ENCODE measurements at regions not wholly inside any gene's neighbourhood (a gene's known extent, or its start where the extent isn't known, plus 50 kb on each side); places are given as distances from the start of the nearest gene placed in this dataset.
A peak's percentile ranks its signal among the peaks of the same experiment; 100 is the strongest.

DNA sequence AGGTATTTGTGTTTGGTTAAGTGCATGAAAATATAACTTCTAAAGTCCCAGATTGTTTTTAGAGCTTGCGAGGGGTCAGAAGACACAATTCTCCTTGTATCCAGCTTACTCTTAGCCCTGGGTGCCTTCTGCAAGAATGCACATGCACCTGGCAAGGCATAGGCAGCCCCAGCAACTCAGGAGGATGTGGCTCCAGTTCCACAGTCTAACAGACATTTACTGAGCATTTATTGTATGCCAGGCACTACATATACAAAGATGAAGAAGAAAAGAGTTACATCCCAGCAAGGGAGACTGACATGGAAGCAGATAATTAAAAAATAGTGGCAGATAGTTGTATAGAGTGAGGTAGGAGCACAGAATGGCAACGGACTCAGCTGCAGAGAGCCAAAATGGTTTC lies 101.1 kb upstream of the FRY start:
- DNase-seq = no peak

DNA sequence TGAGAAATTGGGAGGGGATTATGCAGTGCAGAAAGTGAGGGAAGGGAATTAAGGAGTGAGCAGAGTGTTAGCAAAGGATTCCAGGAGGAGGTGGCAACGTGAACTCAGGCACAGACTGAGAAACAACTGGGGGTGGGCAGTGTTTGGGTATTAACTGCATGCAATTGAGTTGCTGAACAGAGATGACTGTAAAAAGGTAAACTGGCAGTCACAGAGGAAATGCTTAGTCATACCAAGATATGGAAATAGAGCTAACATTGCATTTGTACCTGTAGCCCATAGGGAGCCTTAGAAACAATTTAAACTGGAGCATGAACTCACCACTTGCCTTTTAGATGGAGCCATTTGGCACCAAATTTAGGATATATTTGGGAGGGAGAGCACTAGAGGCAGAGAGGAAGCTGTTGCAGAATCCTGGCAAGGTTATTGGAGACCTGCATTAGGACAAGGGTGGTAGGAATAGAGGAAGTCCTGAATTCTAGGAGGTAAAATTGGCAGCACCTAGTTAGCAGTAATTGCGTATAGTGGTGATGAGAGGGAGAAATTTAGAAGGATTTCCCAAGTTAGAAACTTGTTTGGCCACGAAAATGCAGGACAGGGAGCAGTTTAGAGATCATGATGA lies 100.6 kb upstream of the FRY start:
- DNase-seq = no peak

- no peak for DNase-seq
Measured at GRCh38 chr13:31937436-31937835, 94.1 kb upstream of the FRY start.

DNA sequence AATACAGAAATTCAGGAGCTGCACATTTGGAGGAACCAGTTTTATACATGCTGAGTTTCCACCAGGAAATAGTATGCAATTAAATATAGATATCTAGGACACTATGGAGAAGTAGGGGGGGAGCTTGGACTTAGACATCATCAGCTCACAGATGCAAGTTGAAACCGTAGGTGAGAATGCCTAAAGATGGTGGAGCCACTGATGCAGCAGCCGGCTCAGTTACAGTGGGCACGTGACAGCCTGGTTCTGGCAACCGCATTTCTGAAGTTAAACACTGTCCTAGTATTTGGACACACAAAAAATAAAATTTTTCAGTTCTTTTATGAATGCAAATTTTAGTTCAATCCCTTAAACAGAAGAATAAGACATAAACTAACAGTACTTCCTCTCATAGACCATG lies 91.5 kb upstream of the FRY start:
- no peak for DNase-seq

DNA sequence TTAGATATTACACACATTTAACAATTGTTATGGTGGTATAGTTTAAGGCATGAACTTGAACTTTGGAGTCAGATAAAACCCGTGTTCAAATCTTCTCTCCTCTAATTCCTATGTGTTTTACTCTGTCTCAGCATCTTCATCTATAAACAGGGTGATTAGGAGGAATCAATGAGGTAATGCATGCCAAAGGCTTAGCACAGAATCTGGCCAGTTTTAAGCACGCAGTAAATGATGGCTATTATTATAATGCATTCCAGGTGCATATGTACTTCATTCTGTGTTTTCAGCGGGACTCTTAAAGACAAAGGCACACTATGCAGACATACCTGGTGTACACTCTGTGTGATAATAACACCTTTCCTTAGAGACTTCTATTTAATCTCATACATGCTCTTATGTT lies 88.0 kb upstream of the FRY start:
- no peak for DNase-seq

GRCh38 chr13:31944262-31945160 lies 87.1 kb upstream of the FRY start:
- DNase-seq = no peak

DNA sequence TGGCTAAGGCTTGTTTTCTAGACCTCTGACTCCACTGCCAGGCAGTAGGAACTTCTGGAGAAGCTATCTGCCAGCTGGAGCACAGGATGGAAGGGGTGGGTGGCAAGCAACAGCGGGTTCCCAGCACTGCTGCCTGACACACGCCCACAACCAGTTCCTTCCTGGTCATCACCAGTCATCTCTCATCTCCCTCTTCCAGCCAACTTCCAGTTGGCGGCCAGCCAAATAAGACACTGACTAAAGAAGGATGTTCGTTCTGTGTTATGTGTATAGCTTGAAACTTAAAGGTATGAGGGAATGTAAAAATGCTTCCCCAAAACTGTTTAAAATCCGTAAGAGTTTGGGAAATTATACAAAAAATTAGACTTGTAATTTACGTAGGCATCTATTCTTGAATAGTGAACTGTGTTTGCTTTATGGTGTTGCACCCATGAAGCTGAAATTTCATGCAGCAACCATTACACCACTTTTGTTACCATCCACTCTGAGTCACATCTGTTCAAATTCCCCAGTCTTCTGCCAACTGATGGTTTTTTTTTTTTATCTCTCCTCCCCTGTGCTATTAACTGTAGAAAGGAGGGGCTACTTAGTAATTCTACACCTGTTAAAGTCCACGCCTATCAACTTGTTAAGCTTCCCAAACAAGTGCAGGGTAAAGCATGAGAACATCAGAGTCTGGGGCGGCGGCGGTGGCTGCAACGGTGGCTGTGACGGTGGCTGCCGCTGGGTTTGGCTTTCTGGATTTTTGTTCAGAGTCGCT lies 86.2 kb upstream of the FRY start:
- DNase-seq = peak; percentile 52

DNA sequence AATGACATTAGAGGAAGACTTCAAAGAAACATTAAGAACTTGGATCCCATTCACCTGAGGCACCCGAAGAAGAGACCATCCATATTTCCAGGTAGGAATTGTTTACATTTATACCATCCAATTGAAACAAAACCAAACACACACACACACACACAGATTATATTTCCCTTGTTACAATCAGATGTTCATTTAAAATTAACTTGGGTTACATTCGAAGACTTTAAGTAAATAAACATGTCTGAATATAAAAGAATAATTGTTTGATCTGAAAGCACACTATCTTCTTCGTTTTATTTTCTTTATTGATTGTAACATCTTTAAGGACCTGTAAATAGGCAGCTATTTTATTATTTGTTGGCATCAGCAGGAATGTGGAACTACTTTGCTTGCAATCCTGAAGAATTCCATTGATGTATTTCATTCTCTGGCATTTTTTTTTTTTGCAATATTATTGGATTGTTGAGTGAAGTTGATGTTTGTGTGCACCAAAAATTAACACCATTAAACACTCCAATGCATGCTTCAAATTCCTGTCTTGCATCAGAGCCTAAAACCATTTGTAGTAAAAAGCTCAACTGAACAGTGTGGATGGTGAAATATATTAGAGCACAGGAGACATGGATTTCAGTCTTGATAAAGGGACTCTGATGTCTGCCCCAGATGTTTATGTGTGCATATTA lies 85.3 kb upstream of the FRY start:
- no peak for DNase-seq

DNA sequence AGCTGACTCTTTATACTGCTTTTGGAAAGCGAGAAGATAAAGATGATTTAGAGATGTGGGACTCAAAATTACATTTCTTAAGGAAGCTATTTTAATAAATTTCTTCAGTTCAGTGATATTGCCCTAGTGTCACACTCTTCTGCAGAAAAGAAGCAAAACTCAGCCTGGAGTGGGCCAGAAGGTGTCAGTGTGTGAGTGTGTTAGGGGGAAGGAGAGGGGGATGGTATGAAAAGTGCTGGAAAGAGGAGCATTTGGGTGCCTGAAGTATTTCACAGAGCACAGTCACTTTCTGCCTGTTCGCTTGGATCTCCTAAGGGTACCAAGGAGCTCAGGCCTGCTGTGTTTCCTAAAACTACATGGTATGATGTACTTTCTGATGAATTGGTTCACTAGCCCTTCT lies 84.5 kb upstream of the FRY start:
- no peak for DNase-seq

GRCh38 chr13:31947506-31947905 lies 84.1 kb upstream of the FRY start:
- no peak for DNase-seq

DNA sequence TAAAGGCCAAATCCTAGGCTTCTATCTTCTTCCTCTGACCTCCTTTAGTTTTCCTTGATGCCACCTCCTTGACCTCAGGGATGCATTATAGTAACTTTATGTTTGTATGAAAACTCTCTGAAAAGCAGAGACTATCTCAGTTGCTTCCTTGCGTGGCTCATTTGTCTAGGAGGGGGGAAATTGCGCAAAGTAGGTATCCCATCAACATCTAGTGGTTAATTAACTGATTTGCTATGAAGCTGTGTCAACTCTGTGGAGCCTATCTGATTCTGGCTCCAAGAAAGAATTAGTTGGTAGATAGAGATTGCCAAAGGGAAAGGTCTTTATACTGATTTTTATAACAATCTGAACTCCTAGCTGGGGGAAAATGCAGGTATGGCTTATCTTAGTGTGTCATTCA lies 82.1 kb upstream of the FRY start:
- DNase-seq = no peak

DNA sequence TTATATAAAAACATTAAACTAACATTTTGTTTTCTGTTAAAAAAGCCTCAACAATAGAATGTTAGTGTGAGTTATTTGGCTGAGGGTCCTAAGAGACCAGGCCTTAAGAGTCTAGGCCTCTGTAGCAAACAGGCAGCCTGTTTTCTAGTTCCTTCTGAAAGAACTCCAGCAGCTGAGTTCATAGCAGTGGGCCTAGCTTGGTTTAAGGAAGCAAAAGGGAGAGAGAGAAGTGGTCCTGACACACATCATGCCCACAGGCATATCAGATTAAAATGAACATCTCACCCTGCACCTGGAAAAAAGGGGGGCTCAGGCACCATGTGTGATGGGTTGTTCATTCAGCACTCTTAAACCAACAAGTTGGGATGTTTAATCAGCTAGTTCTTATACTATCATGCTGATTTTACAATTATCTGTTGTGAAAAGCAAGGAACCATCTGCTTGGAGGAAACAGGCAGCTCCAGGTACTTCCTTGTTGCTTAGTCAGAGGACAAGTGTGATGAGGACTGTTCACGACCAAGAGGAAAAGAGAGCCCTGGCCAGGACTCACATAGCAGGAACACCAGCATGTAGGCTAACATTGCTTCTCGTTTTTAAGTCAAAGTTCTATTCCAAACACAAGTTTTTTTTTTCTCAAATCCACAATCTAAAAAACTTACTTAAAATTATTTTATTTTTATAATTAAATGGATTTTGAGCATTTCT lies 81.3 kb upstream of the FRY start:
- no peak for DNase-seq

DNA sequence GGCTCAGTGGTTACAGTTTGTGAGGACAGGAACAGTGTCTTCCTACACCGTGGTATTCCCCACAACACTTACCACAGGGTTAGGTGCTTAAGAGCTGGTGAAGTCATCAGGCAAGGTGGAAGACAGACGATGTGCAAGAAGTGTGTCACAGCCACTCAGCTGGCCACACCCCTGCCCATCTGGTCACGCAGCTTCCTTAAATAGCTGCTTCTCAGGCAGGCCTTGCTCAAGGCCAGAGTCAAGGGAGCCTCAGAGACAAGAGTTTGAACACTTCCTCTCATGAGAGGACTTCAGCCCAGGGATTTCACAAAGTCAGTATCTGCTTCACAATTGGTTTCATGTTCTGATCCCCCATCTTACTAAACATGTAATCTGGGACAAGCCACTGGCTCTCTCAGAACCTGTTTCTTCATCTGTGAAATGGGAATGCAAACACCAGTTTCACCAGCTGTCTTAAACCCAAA lies 80.3 kb upstream of the FRY start:
- DNase-seq = no peak

GRCh38 chr13:31952641-31953380 lies 78.8 kb upstream of the FRY start:
- no peak for DNase-seq

DNA sequence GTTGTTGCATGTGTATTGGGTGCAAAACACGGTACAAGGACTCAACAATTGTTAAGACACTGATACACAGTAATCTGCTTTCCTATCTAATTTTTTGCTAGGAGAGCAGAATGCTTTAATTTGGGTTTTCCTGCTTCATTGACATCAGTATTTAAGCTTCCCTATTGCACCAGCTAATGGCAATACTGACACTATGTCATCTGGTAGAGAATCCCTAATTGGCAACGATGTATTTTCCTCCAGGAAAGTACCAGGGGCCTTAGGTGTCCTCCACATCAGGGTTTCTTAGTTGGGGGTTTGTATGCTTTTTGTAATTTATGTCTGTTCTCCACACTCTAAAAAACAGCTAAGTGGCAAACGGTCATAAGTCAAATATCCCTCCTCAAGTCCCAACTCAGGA lies 76.5 kb upstream of the FRY start:
- DNase-seq = no peak

GRCh38 chr13:31955741-31956140 lies 75.8 kb upstream of the FRY start:
- no peak for DNase-seq

DNA sequence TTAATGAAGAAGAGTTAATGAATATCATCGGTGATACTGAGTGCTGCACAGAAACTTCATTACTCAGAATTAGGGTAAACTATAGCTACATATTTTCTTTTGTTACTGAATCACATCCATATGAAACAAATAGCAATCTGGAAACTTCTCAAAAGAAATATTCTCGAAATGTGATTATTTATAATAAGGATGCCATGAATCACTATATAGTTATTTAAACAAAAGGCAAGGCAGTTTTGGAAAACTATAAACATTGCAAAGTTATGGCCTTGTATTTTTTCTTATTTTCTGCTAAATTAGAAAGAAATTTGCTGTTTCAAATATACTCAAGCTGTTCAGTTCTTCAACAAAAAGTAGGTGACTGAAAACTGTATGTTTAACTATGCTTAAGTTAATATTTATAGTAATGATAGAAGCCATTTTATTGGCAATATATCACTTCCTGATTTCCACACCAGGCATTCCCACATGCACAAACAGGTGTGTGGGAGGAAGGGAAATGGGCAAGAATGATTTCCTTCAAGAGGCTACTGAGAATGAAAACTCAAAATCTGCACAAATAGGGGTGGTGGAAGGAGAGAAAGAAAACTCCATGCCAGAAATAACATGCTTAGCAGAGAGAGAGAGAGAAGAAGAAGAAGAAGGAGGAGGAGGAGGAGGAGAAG lies 74.5 kb upstream of the FRY start:
- no peak for DNase-seq

DNA sequence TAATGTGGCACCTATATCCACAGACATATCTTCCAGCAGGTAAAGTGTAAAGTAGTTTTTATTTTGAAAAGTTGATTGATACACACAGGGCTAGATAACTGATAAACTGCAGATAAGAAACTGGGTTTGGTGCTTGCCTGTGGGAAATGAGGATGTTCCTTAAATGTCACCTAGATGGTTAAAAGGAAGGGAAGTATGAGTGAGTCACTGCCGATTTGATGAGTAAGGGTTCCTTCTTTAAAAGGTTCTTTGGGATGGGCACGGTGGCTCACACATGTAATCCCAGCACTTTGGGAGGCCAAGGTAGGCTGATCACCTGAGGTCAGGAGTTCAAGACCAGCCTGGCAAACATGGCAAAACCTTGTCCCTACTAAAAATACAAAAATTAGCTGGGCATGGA lies 73.8 kb upstream of the FRY start:
- DNase-seq = no peak

DNA sequence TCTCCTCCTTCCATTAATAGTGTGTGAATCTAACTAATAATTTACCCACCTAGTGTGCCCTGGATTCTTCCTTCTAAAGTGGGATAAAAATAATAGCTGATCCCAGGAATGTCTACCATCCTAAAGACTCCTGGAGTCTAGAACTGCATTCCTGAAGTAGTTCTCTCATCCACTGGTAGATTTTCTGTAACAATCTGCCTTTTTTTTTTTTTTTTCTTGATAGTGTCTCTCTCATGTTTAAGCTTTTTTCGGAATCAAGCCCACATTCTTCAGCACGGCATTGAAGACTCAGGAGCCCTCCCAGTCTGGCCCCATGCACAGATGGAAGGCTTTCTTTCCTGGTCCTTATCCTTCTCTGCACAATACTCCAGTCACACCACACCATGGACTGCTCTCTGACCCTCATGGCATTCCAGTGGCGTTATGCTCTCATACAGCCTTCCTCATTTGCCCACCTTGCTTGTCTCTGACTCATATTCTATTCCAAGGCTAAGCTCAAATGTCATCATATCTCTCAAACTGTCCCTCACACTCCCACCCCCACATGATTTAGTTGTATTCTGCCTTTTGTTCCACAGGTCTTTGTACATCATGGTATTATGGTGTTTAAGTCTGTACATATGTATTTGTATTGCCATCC lies 68.7 kb upstream of the FRY start:
- no peak for DNase-seq

DNA sequence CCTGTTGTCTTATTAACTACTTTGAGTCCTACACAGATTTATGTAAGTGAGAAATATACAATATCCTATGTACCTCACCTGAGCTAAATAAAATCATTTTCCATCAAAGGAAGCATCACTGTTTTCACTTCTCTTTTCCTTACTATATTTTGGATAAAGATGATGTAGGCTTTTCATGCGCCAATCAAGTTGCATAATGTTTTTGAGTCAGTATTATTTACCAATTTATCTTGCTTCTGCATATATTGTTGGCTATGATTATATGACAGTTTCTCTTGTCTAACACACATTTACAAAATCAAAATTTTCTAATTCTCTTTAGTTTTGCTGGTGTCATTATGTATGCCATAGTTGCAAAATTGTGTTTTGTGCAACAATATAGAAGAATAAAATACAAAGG lies 67.9 kb upstream of the FRY start:
- DNase-seq = no peak

- DNase-seq = no peak
Measured at GRCh38 chr13:31964168-31964567, 67.4 kb upstream of the FRY start.

Data from NCI-H526 treated with DMSO at 0.1 percent for 48 hours (cell line).